CD4-positive, alpha-beta T cell (primary cell): ENCODE measurements at regions not wholly inside any gene's neighbourhood (a gene's known extent, or its start where the extent isn't known, plus 50 kb on each side); places are given as distances from the start of the nearest gene placed in this dataset.

Experiments used
- ATAC-seq: fragments of 200-7000 bp; cut with Tn5 transposase; one replicate; pipeline ENCODE4 v1.10.0; 2022; ENCODE audit warnings: mild to moderate bottlenecking; ENCODE audit not compliant: poor library complexity
- CTCF ChIA-PET: fragments of 350-600 bp; sonication (Branson Sonifier 250); formaldehyde crosslinking; loops from one replicate; lab custom pipeline; 2021; ENCODE audit warnings: antibody characterized with exemption, inconsistent platforms; lab: Charles Lee
- POLR2A ChIA-PET: fragments of 350-600 bp; sonication (Branson Sonifier 250); formaldehyde crosslinking; loops from one replicate; lab custom pipeline; 2021; ENCODE audit warnings: antibody characterized with exemption, inconsistent platforms; lab: Charles Lee
- DNase-seq, 14 experiments: peaks; one replicate each; pipeline ENCODE4 v3.0.0-alpha.2; 2013 to 2020; ENCODE audit warnings: mixed read lengths in 2 of 14
- H3K27ac ChIP-seq, 2 donors: one replicate each; pipeline versions ENCODE4 v1.5.1 to v1.7.0; 2013; ENCODE audit warnings: low read length in 2 of 2, low read depth in 1 of 2, mild to moderate bottlenecking in 1 of 2
- H3K27me3 ChIP-seq, 2 experiments: 1 replicate in 1 of 2; 2 replicates in 1 of 2; pipeline versions ENCODE4 v1.6.1 to v1.7.0; 2013; ENCODE audit warnings: low read length in 2 of 2, control low read depth in 1 of 2, mild to moderate bottlenecking in 1 of 2, moderate library complexity in 1 of 2; ENCODE audit not compliant: insufficient read depth in 2 of 2, control insufficient read depth in 1 of 2
- H3K36me3 ChIP-seq: one replicate; pipeline ENCODE4 v1.6.1; 2013; ENCODE audit warnings: low read length, control low read depth; ENCODE audit not compliant: insufficient read depth
- H3K4me1 ChIP-seq: one replicate; pipeline ENCODE4 v1.6.1; 2013; ENCODE audit warnings: low read length, control low read depth; ENCODE audit not compliant: insufficient read depth
- H3K4me3 ChIP-seq: one replicate; pipeline ENCODE4 v1.5.1; 2013; ENCODE audit warnings: mild to moderate bottlenecking, low read length, moderate library complexity
- H3K9me3 ChIP-seq, 2 experiments: 1 replicate in 1 of 2; 2 replicates in 1 of 2; pipeline versions ENCODE4 v1.6.1 to v1.7.0; 2013; ENCODE audit warnings: low read length in 2 of 2, mild to moderate bottlenecking in 2 of 2, control low read depth in 1 of 2, moderate library complexity in 1 of 2; ENCODE audit not compliant: control insufficient read depth in 1 of 2, insufficient read depth in 1 of 2
- H3K27ac Mint-ChIP-seq: one replicate; pipeline ENCODE4 v1.8.0; 2020; ENCODE audit warnings: mixed read lengths
- H3K27me3 Mint-ChIP-seq: one replicate; pipeline ENCODE4 v1.8.0; 2021; ENCODE audit warnings: mixed read lengths
- H3K36me3 Mint-ChIP-seq: one replicate; pipeline ENCODE4 v1.8.0; 2021; ENCODE audit warnings: low read depth, mixed read lengths
- H3K4me1 Mint-ChIP-seq: one replicate; pipeline ENCODE4 v1.8.0; 2021; ENCODE audit warnings: low read depth, mixed read lengths
- H3K4me3 Mint-ChIP-seq: one replicate; pipeline ENCODE4 v1.8.0; 2020; ENCODE audit warnings: mild to moderate bottlenecking, mixed read lengths
- H3K9me3 Mint-ChIP-seq: one replicate; pipeline ENCODE4 v1.8.0; 2020; ENCODE audit warnings: mixed read lengths
- intact Hi-C, 2 experiments: fragments of 100-400 bp; cut with DNase I in 1 of 2; cut with micrococcal nuclease in 1 of 2; formaldehyde crosslinking; loops; one replicate each; pipeline versions ENCODE4 v1.15.1 to v1.9.0; 2023 to 2025; cut with DNase I, micrococcal nuclease
- TF ChIP-seq, protein P1 (sequence below): fragments of 200-600 bp; IDR thresholded peaks from one replicate; pipeline ENCODE4 v1.8.0; 2022; ENCODE audit warnings: antibody characterized with exemption, mild to moderate bottlenecking

DNA sequence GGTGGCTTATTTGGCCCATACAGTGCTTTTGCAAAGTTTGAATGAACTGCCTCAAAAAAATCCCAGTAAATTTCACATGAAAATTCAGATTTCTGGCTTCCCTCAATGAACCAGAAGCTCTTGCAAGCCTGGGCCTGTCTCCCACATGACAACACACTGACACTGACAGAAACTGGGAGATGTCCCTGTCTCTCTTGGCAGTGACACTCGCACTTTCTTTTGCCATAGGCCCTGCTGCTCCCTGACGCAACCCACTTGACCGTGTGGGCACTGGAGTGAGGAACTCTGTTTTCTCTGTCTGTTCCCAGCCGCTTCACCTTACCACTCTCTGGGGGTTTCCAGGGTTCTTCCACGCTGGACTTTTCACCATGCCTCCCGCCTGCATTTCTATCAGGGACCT is 524.5 kb downstream of the SHQ1 start:
- no peaks in the 10 kb centered on the region for H3K27me3 ChIP-seq
- no peaks in the 10 kb centered on the region for H3K4me1 ChIP-seq
- intact Hi-C loops = no loop called here
- Mint-ChIP-seq H3K4me1 (no peaks in the 10 kb centered on the region), H3K36me3 (no peaks in the 10 kb centered on the region), H3K27ac (no peak overlapping the region), H3K27me3 (no peaks in the 10 kb centered on the region), H3K4me3 (no peak overlapping the region), H3K9me3 (no peaks in the 10 kb centered on the region)
- TF ChIP-seq, protein P1, sequence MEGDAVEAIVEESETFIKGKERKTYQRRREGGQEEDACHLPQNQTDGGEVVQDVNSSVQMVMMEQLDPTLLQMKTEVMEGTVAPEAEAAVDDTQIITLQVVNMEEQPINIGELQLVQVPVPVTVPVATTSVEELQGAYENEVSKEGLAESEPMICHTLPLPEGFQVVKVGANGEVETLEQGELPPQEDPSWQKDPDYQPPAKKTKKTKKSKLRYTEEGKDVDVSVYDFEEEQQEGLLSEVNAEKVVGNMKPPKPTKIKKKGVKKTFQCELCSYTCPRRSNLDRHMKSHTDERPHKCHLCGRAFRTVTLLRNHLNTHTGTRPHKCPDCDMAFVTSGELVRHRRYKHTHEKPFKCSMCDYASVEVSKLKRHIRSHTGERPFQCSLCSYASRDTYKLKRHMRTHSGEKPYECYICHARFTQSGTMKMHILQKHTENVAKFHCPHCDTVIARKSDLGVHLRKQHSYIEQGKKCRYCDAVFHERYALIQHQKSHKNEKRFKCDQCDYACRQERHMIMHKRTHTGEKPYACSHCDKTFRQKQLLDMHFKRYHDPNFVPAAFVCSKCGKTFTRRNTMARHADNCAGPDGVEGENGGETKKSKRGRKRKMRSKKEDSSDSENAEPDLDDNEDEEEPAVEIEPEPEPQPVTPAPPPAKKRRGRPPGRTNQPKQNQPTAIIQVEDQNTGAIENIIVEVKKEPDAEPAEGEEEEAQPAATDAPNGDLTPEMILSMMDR = no peak
- POLR2A ChIA-PET = no interaction called here
- ATAC-seq (no peak), DNase-seq (no peak)
- H3K9me3 ChIP-seq = peaks cover 0 to 9% of the 10 kb centered on the region in 2 experiments
- H3K27ac ChIP-seq = no peak overlapping the region
- CTCF ChIA-PET = no interaction called here
- no peak overlapping the region for H3K4me3 ChIP-seq
- no peaks in the 10 kb centered on the region for H3K36me3 ChIP-seq

DNA sequence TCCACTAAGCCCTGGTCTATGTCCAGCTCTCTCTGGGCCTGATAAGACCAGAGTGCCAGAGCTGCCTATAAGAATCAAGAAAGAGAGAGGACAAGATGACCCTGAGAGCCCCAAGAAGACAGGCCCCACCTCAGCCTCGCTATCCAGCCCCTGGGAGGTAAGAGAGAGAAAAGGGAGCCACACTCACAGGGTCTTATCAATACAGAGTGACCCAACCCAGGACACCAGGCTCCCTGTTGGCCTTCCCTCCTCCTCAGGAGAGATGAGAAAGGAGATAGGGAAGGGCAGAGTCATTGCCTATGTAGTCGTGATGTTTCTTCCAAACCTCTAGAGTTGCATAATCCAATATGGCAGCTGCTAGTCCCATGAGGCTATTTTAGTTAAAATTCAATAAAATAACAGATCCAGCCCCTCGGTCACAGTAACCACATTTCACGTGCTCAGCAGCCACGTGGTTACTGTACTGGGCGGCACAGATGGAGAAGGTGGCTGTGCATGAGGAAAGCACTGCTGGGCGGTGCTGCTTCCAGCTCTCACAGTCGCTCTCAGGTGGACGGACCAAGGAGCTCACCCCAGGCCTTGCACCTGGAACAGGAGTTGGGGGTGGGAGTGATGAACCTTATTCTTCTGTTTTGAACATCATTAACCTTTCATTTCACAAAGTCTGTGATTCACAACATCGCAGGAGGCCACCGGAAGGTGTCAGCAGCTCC is 525.8 kb downstream of the SHQ1 start:
- Mint-ChIP-seq H3K9me3 (no peaks in the 10 kb centered on the region), H3K27me3 (no peaks in the 10 kb centered on the region), H3K4me3 (no peak overlapping the region), H3K4me1 (no peaks in the 10 kb centered on the region), H3K36me3 (no peaks in the 10 kb centered on the region), H3K27ac (no peak overlapping the region)
- no peak overlapping the region for H3K27ac ChIP-seq
- ATAC-seq (no peak), DNase-seq (no peak)
- no peak overlapping the region for H3K4me3 ChIP-seq
- intact Hi-C loops = no loop called here
- H3K36me3 ChIP-seq = no peaks in the 10 kb centered on the region
- peaks cover 0 to 9% of the 10 kb centered on the region in 2 experiments for H3K9me3 ChIP-seq
- ChIA-PET CTCF (no interaction called here), POLR2A (no interaction called here)
- H3K27me3 ChIP-seq = no peaks in the 10 kb centered on the region
- TF ChIP-seq, protein P1 = no peak
- H3K4me1 ChIP-seq = no peaks in the 10 kb centered on the region

DNA sequence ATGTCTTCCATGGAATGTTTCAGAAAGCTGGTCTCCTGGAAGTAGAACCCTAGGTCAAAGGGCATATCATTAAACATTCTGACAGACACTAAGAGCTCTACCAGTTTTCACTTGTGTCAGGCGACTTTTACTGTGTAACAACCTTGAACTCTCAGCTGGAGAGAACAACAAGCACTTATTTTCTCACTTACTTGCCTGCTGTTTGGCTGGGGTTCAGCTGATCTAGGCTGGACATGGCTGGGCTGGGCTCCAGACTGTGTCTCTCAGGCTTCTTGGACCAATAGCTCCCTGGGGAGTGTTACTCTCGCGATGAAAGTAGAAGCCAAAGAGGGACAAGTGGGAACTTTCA is 527.3 kb downstream of the SHQ1 start:
- H3K9me3 ChIP-seq = peaks cover 0 to 9% of the 10 kb centered on the region in 2 experiments
- no peak overlapping the region for H3K4me3 Mint-ChIP-seq
- H3K36me3 Mint-ChIP-seq = no peaks in the 10 kb centered on the region
- POLR2A ChIA-PET = no interaction called here
- no peak overlapping the region for H3K4me3 ChIP-seq
- H3K27ac ChIP-seq = no peak overlapping the region
- H3K4me1 ChIP-seq = no peaks in the 10 kb centered on the region
- H3K27me3 ChIP-seq = no peaks in the 10 kb centered on the region
- H3K27me3 Mint-ChIP-seq = no peaks in the 10 kb centered on the region
- TF ChIP-seq, protein P1 = no peak
- CTCF ChIA-PET = no interaction called here
- H3K9me3 Mint-ChIP-seq = no peaks in the 10 kb centered on the region
- H3K36me3 ChIP-seq = no peaks in the 10 kb centered on the region
- DNase-seq = no peak
- no peak overlapping the region for H3K27ac Mint-ChIP-seq
- intact Hi-C loops = no loop called here
- H3K4me1 Mint-ChIP-seq = no peaks in the 10 kb centered on the region
- ATAC-seq = no peak
